ENCODE measurements at regions not wholly inside any gene's neighbourhood (a gene's known extent, or its start where the extent isn't known, plus 50 kb on each side); places are given as distances from the start of the nearest gene placed in this dataset.

- no peak overlapping the region for H3K4me3 ChIP-seq (ENCODE audit: low read depth, low read length)
- TF ChIP-seq CTCF (IDR thresholded peaks at IDR 0.05; ENCODE audit: insufficient read depth, low read depth, low read length, missing control alignments), result no peak
- no peak for DNase-seq (ENCODE audit: low read depth)
Observed at GRCh38 chr13:65088906-65089305, 2141.2 kb downstream of the PCDH9 start.

GRCh38 chr13:65085977-65086376 lies 2144.2 kb downstream of the PCDH9 start:
- DNase-seq (ENCODE audit: low read depth), result no peak
- no peak for TF ChIP-seq CTCF (IDR thresholded peaks at IDR 0.05; ENCODE audit: insufficient read depth, low read depth, low read length, missing control alignments)
- no peak overlapping the region for H3K4me3 ChIP-seq (ENCODE audit: low read depth, low read length)

- H3K4me3 ChIP-seq (ENCODE audit: low read depth, low read length), result no peak overlapping the region
- TF ChIP-seq CTCF (IDR thresholded peaks at IDR 0.05; ENCODE audit: insufficient read depth, low read depth, low read length, missing control alignments), result no peak
- DNase-seq (ENCODE audit: low read depth), result no peak
Observed at GRCh38 chr13:65074248-65074647, 2155.9 kb downstream of the PCDH9 start.

DNA sequence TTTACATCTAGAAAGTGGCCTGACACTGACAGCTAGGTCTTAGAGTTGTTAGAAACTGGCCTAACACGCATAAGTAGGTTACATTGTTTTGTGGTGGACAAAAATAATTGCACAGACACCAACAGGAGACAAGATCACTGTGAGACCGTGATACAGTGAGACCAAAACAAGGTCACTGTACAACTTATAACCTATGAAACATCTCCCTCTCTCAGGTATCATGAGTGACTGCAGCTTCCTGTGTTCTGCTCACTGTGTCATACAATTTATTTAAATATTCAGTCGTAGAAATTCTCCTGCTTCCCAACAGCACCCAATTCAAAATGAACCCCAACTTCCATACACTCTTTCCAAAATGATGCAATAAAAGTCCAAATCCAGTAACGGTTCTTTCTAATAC lies 2165.2 kb downstream of the PCDH9 start:
- no peak for TF ChIP-seq CTCF (IDR thresholded peaks at IDR 0.05; ENCODE audit: insufficient read depth, low read depth, low read length, missing control alignments)
- DNase-seq (ENCODE audit: low read depth), result peak; percentile 31
- H3K4me3 ChIP-seq (ENCODE audit: low read depth, low read length), result no peak overlapping the region

- TF ChIP-seq CTCF (IDR thresholded peaks at IDR 0.05; ENCODE audit: insufficient read depth, low read depth, low read length, missing control alignments), result no peak
- no peak for DNase-seq (ENCODE audit: low read depth)
- no peak overlapping the region for H3K4me3 ChIP-seq (ENCODE audit: low read depth, low read length)
Observed at GRCh38 chr13:65063753-65064152, 2166.4 kb downstream of the PCDH9 start.

- no peak for TF ChIP-seq CTCF (IDR thresholded peaks at IDR 0.05; ENCODE audit: insufficient read depth, low read depth, low read length, missing control alignments)
- no peak overlapping the region for H3K4me3 ChIP-seq (ENCODE audit: low read depth, low read length)
- DNase-seq (ENCODE audit: low read depth), result no peak
Observed at GRCh38 chr13:65057986-65058385, 2172.2 kb downstream of the PCDH9 start.

GRCh38 chr13:65054277-65054676 lies 2175.9 kb downstream of the PCDH9 start:
- no peak for DNase-seq (ENCODE audit: low read depth)
- no peak overlapping the region for H3K4me3 ChIP-seq (ENCODE audit: low read depth, low read length)
- TF ChIP-seq CTCF (IDR thresholded peaks at IDR 0.05; ENCODE audit: insufficient read depth, low read depth, low read length, missing control alignments), result no peak
